NCI-H460 (cell line): ENCODE measurements at regions not wholly inside any gene's neighbourhood (a gene's known extent, or its start where the extent isn't known, plus 50 kb on each side); places are given as distances from the start of the nearest gene placed in this dataset.

Experiments used
- DNase-seq: peaks from one replicate; pipeline ENCODE4 v3.0.0-alpha.2; 2016; ENCODE audit warnings: low read depth; ENCODE audit errors: extremely low read depth

GRCh38 chr18:54767098-54767497 lies 61.2 kb upstream of the RAB27B start:
- no peak for DNase-seq

GRCh38 chr18:54769526-54770464 lies 58.5 kb upstream of the RAB27B start:
- no peak for DNase-seq

- DNase-seq = no peak
Observed at GRCh38 chr18:54772056-54772455, 56.2 kb upstream of the RAB27B start.

- DNase-seq = no peak
Observed at GRCh38 chr18:54774423-54774822, 53.9 kb upstream of the RAB27B start.

- DNase-seq = no peak
Observed at GRCh38 chr18:54774981-54775665, 53.2 kb upstream of the RAB27B start.

- peak; percentile 75 for DNase-seq
Observed at GRCh38 chr18:54775686-54776085, 52.6 kb upstream of the RAB27B start.

- DNase-seq = peak; percentile 89
Observed at GRCh38 chr18:54776282-54776977, 51.8 kb upstream of the RAB27B start.

GRCh38 chr18:54777118-54777791 lies 51.0 kb upstream of the RAB27B start:
- no peak for DNase-seq

GRCh38 chr18:54777989-54778388 lies 50.3 kb upstream of the RAB27B start:
- DNase-seq = no peak
